T47D (cell line): ENCODE measurements at regions not wholly inside any gene's neighbourhood (a gene's known extent, or its start where the extent isn't known, plus 50 kb on each side); places are given as distances from the start of the nearest gene placed in this dataset.

Experiments used
- DNase-seq, 2 experiments: peaks; one replicate each; pipeline versions ENCODE4 v3.0.0 to v3.0.0-alpha.2; 2011 to 2012; ENCODE audit warnings: low read depth in 1 of 2, low spot score in 1 of 2
- JUND ChIP-seq: IDR thresholded peaks from 2 replicates; pipeline ENCODE4 v1.6.1; 2012; ENCODE audit warnings: low read depth
- in situ Hi-C: cut with HindIII; loops from 2 replicates; pipeline ENCODE4 v1.10.0; 2016; ENCODE audit warnings: low sequenced_read_pairs, low pct_unique_long_range_greater_than_20kb

DNA sequence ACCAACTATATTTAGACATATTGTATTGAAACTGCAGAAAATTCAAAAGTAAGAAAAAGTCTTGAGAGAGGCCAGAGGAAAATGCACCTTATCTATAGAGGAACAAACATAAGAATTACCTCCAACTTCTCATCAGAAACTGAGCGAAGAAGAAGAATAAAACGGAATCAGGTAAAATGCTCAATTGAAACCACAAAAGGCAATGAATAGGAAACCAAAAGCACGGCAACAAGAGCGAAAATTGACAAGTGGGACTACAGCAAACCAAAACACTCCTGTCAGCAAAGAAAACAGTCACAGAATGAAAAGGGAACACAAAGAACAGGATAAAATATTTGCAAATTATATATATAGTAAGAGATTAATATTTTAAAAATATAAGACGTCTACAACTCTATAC, 61.9 kb upstream of the PARP11 start:
- no peak for TF ChIP-seq JUND
- in situ Hi-C loops: no loop called here
- DNase-seq: no peak

DNA sequence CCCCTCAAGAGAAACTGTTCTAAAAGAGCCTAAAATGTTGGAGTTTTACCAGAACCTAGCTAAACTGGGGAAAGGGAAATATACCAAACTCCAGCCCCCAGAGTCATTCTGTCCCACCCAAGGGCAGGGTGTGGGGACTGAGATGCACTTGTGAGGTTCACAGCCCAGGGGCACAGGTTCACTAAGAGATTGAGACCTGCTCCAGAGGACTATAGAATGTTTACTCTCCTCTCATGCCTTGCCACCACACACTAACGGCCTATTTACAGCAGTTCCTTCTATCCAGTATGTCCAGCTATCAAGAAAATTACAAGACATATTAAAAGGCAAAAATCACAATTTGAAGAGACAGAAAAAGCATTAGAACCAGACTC, 60.6 kb upstream of the PARP11 start:
- in situ Hi-C loops: no loop called here

DNA sequence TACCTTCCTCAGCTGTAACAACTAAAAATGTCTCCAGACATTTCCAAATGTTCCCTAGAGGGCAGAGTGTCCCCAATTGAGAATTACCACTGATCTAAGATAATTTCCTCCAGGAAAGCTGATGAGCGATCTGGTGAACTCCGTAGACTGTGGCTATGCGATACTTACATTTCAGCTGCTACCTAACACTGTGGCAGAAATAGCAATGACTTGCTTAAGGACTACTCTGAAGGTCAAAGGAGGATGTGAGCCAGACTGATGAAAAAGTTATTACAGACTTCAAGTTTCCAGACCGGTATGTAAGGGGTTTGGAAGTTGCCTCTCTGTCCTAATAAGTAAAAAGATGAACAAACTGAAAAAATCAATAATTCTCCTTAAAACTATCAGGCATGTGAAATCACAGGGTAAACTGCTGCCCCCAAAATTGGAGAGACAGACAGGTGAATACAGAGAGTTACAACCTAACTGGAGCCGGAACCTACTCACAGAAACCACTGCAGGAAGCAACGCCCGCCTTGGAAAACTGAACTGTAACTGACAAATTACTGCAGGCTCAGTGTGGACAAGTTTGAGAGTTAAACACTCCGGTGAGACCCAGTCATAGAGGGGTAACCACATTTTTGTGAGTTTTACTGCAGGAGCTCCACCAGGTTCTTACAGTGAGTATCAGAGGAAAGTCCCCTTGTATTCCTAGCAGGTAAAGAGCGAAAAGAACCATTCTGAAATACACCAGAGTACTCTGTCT, 60.0 kb upstream of the PARP11 start:
- TF ChIP-seq JUND: no peak
- DNase-seq: no peak
- in situ Hi-C loops: no loop called here

More for the DNA sequence above, 60.6 kb upstream of the PARP11 start:
- no peak for TF ChIP-seq JUND
- DNase-seq: no peak

DNA sequence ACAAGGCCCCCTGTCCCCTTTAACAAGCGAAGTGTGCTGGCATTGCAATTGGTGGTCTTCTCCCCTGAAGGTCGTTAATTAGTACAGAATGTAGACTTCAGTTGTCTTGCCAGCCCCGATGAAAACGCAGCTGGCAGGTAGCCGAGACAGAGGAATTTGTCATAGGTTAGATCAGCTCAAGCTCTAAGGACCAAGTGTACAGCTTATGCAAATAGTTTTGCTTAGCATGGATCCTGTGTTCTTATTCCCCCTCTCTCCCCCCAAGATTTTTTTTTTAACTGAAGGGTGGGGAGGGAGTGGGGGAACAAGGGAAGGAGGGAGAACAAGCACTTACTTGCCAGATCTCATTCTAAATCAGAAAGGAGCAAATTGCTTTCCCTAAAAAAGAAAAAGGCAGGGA, 58.6 kb upstream of the PARP11 start:
- TF ChIP-seq JUND: no peak
- DNase-seq: no peak
- in situ Hi-C loops: no loop called here

DNA sequence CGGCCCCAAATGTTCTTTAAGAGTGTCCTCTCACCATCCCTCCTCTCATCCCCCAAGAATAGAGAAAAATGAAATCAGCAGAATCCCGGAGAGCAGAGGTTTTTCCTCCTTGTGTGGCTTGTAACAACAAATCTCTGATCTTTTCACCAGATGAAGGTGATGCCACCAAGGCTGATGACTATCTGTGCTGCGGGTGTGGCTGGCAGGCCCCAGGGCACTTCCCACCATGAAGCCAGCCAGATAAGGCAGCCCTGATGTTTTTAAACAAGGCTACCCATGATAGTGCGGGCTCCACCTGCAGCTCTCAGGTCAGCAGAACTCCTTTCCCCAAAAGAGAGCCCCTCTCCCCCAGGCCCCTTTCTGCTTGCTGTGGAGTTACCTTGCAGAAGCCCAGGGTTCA, 58.0 kb upstream of the PARP11 start:
- in situ Hi-C loops: no loop called here
- no peak for TF ChIP-seq JUND

DNA sequence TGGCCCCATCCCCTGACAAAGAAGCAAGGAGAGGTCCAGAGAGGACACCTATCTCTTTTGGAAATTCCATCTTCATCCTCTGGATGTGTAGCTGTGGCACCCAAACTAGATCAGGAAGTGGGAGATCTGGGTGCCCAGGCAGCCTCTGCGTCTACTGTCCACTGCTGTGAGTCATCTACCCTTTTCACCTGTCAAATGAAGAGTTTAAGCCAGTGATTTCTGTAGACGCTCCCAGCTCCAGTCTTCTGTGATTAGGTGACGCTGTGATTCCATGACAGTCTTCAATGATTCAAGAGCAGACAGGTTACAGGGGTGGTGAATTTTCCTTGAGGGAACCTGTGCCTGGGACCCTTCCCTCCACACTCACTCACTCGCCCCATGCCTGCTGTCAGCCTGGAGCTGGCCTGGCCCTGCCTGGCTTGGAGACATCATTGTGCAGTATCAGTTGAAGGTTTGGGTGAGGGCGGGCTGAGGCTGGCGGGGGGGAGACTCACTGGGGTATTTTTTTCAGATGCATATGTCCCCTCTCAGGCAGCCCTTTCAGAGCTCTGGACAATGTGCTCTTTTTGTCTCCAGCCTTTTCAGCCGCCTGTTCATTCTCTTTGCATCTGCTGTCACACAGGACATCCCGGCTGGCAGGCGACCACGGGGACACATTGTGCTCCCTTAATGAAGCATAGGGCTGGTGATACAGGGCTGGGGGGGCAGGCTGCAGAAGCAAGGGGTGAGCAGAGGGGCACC, 56.8 kb upstream of the PARP11 start:
- in situ Hi-C loops: no loop called here
- TF ChIP-seq JUND: no peak

More for the DNA sequence above, 58.0 kb upstream of the PARP11 start:
- DNase-seq: no peak

DNA sequence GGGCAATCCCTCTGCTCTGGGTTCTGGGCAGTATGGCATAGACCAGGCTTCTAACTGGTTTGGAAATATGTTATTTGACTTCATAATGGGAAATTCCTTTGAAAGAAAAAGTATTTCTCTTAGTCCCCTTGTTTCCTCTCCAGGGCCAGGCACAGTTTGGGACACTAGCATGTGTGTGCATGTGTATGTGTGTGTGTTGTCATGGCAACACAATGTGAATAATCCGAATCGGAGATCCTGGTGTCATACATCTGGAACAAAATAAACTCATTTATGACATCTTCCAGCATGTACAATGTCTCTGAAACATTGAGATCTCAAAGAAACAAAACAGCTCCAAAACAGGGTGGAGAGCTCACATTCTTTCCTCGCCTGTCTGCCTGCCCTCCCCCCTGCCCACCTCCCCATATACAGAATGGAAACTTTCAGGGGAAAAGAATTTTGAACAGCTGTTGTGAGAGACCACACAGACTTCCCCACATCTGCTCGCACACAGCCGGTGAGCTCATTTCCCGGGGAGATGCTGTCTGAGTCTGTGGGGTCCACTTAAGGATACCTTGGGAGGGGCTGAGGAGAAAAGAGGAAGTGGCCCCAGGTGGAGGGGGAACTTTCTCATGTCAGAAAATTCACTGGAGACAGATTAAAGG, 55.5 kb upstream of the PARP11 start:
- TF ChIP-seq JUND: no peak
- in situ Hi-C loops: no loop called here
- DNase-seq: no peak

More for the DNA sequence above, 56.8 kb upstream of the PARP11 start:
- DNase-seq: no peak

DNA sequence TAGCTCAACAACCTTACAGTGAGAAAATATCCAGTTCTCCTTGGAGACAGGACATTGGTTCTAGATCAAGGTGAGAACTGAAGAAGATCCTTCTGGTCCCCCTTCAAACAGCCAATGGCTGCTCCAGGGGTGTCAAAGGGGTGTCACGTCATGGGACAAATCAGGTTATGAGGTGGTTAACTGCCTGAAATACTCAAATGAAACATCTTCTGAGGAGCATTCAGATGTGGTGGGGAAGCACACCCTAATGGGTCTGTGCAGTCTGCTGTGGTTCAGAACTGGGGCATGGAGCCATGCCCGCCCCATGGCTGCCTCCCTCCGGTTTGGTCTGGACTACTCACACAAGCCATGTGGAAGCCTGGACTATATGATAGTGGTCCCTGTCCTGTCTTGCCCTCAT, 52.4 kb upstream of the PARP11 start:
- in situ Hi-C loops: no loop called here
- DNase-seq: no peak
- no peak for TF ChIP-seq JUND

DNA sequence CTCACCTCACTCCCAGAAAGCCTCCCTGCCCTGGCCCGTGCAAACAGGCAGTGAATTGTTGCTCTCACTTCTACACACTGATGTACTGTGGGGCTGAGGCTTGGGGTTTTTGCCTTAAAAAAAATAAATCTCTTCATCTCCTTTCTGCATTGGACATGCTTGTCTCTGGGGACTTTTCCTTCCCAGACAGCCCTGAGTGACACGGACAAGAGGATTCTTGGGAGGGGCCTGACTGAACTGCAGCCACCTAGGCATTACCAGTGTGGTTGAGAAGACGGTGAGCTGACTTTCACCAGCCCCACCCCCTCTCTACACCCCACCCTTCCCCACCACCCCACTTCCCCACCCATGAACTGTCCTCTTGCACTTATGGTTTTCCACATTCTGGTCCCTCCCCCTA, 51.6 kb upstream of the PARP11 start:
- no peak for TF ChIP-seq JUND
- in situ Hi-C loops: no loop called here
- DNase-seq: no peak

DNA sequence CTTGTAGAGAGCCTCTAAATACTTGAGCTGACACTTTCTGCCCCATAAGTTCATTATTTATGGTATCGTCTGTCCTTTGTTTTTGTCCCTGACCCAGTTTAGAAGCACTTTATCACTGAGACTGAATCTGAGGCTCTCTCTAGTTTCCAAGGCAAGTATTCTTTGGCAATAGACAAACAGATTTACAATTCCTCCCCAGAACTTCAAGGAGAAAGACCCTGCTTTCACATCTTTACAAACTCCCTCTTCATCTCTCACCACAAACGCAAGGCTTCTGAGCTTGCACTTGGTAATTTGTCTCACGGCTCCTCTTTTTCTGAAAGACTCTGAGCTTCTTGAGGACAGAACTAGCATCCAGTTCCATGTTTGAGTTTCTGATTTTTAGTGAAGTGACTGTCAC, 49.8 kb upstream of the PARP11 start:
- in situ Hi-C loops: no loop called here
- DNase-seq: no peak
- TF ChIP-seq JUND: no peak
